GM13976 (cell line): ENCODE measurements at regions not wholly inside any gene's neighbourhood (a gene's known extent, or its start where the extent isn't known, plus 50 kb on each side); places are given as distances from the start of the nearest gene placed in this dataset.
"Not testable (repeated sequence)": the region's sequence is repeated elsewhere in the genome, so short reads cannot be mapped to it uniquely, and the experiment has no call there.

ENCODE experiments used
- DNase-seq: peaks from one replicate; pipeline ENCODE4 v3.0.0; 2012; ENCODE audit warnings: low spot score
- CTCF ChIP-seq: IDR thresholded peaks from 2 replicates; pipeline ENCODE4 v1.5.1; 2012; ENCODE audit warnings: borderline replicate concordance, mild to moderate bottlenecking; ENCODE audit not compliant: insufficient read depth; ENCODE audit errors: extremely low read depth, missing control alignments, control extremely low read depth
- in situ Hi-C: fragments of 300-500 bp; cut with MboI; formaldehyde crosslinking; loops from one replicate; pipeline ENCODE4 v1.12.0; 2022; ENCODE audit warnings: low sequenced_read_pairs, mixed read lengths, inconsistent platforms; ENCODE audit not compliant: unreplicated experiment

- no peak for TF ChIP-seq CTCF
- in situ Hi-C loops: no loop called here
- peak; percentile 37 for DNase-seq
These were observed 202.6 kb upstream of the FOXK1 start for GRCh38 chr7:4479367-4480039.

GRCh38 chr7:4480131-4480530, 202.0 kb upstream of the FOXK1 start:
- in situ Hi-C loops, DNase-seq: not testable (repeated sequence)

GRCh38 chr7:4483851-4484250, 198.2 kb upstream of the FOXK1 start:
- DNase-seq: no peak
- TF ChIP-seq CTCF: no peak
- in situ Hi-C loops: no loop called here

GRCh38 chr7:4484545-4484944, 197.6 kb upstream of the FOXK1 start:
- in situ Hi-C loops: no loop called here
- no peak for TF ChIP-seq CTCF
- DNase-seq: no peak

GRCh38 chr7:4486907-4487306, 195.2 kb upstream of the FOXK1 start:
- in situ Hi-C loops: no loop called here
- no peak for DNase-seq
- TF ChIP-seq CTCF: no peak

GRCh38 chr7:4496911-4497310, 185.2 kb upstream of the FOXK1 start:
- in situ Hi-C loops, DNase-seq: not testable (repeated sequence)

GRCh38 chr7:4500812-4501211, 181.3 kb upstream of the FOXK1 start:
- no peak for TF ChIP-seq CTCF
- no peak for DNase-seq
- in situ Hi-C loops: no loop called here

- in situ Hi-C loops, DNase-seq: not testable (repeated sequence)
These were observed 174.2 kb upstream of the FOXK1 start for GRCh38 chr7:4507886-4508285.
